ENCODE measurements at regions not wholly inside any gene's neighbourhood (a gene's known extent, or its start where the extent isn't known, plus 50 kb on each side); places are given as distances from the start of the nearest gene placed in this dataset.

DNA sequence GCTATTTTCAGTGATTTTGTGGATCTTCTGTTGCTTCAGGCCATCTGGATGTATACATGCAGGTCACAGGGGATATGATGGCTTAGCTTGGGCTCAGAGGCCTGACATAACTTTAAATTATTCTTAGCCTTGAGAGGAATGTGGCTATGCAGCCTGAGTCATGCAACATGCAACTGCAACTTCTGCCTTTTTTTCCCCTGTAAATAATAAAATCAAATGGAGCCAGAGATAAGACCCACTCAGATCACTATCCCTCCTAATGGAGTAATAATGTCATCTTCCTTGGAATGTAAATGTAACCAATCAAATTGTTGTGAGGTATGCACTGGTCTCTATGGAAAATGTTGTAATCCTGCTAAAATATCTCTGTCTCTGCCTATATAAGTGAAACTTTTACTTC lies 54.9 kb downstream of the MAGEB17 start:
- no peak for DNase-seq

DNA sequence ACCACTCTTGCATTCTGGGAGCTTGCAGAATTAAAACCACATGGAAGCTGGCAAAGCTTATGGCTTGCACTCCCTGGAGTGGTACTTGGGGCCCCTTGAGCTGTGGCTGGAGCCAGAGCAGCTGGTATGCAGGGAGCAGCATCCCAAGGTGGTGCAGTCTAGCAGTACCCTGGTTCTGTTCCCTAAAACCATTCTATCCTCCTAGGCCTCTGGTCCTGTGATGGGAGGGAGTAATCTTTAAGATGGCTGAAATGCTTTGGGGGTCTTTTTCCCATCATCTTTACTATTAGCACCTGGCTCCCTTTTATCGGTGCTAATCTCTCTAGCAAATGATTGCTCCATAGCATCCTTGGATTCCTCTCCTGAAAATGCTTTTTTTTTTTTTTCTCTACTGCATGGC lies 56.1 kb downstream of the MAGEB17 start:
- no peak for DNase-seq

DNA sequence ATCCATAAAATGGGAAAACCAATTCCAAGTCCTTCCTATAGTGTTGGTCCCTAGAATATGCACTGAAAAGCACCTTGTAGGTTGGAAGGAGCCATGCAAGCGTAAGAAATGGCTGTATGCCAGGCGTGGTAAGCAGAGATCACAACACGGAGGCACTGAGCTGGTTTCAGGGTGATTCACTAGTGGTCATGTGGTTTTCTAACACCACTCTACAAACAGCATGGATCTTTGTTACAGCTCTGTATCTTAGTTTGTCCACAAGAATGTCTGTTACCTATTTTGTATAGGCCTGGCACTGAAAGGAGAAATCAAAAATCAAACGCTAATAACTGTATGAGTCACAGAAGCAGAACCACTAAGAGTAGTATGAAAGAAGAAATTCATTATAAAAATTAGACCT lies 71.9 kb downstream of the MAGEB17 start:
- DNase-seq: no peak

DNA sequence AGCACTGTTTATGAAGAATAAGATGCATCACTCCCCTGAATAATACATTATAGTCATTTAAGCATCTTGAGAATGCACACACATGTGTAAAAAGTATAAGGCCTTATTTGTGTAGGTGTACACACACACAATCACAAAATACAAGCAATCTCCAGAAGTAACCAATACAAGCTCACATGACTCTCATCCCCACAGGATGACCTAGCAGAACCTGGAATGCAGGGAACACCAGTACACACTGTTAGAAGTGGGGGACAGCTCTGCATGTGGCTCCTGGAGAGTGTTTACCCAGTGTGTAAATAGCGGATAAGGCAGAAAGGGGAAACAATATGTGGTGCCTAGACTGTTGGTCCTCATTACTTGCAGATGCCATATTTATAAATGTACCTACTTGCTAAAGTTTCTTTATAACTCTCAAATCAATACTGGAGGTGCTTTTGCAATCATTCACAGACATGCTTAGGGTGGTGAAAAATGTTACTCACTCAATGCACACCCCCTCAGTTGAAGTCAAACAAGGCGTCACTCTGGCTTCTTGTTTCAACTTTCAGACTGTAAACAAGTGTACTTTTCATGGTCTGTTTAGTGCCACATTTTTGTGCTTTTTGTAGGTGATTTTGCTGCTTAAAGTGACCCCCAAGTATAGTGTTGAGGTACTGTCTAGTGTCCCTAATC lies 73.1 kb downstream of the MAGEB17 start:
- DNase-seq: no peak

DNA sequence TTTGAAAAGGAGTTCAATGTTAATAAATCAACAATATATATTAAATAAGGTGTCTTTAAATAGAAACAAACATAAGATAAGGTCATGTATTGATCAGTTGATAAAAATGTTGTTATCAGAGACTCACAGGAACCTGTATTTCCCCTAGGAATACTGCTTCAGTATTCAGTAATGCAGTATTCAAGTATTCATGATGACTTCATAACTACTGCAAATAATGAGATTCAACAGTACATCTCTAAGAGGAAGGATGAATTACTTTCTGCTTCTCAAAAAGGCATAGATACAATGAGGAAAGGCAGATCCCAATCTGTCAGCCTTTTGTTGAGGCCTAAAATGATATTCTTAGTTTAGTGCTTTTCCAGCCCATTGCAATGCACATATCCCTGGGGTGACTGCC lies 73.7 kb downstream of the MAGEB17 start:
- no peak for DNase-seq

DNA sequence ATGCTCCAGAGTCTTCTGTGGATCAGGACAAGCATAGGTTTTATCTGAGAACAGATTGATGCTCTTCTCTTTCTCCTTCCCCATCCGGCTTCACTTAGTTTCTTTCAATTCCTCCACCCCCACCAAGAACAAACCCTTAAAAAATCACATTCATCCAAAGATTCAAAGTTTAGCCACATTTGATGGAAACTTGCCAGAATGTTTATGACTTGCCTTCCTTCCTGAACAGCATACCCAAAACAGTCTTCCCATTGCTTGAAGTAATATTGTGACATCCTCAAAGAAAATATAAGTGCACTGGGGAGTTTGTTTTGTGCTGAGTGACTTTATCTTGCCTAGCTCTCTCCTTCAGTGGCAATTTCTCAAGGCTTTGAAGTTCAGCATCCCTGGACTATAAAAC lies 83.0 kb downstream of the MAGEB17 start:
- no peak for DNase-seq

DNA sequence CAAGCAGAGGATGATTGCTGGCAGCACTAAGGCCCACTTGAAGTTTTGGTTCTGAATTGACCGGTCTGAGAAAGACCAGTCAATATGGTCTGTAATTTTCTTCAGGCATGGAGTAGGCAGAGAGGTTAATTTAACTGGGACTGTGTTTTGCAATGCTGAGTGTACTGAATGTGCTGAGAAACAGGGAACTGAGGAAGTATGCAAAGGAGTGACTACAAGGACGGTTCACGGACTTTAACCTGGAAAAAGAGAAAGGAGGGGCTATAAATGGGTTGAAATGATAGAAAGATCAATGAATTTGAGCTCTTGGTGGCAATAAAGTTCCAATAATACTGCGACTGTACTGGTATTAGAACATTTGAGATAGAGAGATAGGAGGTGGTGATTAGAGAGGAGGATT lies 84.5 kb downstream of the MAGEB17 start:
- DNase-seq: no peak

DNA sequence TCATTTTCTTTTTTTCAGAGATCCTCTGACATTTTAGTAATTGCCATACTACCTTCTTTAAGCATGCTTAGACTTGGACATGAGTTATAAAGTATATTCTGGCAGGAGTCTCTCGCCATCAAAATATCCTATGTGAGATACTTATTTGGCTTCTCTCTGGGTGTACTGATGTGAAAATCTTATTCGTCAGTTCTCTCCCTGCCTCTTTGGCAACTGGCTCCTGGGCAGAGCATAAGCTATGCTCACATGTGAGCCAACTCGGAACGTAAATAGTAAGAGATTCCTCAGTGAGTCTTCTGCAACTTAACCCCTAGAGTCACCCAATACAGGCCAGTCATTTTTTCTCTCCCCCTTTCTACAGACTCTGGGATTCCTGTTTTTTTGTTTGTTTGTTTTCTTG lies 91.6 kb downstream of the MAGEB17 start:
- DNase-seq: no peak

DNA sequence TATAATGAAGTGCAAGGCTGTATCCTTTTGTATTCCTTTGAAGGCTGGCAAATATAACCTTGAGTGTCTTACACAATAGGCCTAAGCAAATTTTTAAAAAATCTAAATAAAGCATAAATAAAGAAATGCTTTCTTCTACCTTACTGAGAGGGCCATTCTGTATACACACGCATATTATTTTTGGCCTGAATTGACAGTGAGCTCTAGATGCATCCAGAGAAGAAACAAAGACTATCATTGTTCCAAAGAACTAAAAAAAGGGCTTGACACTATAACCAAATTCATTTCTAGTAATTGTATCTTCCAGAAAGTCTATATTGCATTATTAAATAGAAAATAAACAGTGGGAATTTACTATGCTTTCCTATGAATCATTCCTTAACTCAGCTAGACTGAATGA lies 100.2 kb downstream of the MAGEB17 start:
- no peak for DNase-seq

DNA sequence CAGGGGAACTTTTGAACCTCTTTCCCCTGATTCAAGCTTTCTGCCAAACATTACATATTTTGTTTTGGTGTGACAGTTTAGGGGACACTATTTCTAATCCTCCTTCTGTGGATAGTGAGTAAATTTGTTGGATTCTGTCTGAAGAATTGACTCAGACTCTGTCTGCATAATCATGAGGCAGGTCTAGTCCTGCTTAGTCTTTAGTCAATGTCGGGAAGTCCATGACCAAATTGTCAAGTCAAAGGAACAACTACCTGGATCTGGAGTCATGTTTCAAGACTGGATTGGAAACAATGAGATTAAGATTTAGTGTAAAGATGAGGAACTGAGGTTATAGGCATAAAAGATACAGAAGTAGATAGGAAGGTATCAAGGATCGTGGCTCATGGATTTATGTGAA lies 100.9 kb downstream of the MAGEB17 start:
- no peak for DNase-seq

DNA sequence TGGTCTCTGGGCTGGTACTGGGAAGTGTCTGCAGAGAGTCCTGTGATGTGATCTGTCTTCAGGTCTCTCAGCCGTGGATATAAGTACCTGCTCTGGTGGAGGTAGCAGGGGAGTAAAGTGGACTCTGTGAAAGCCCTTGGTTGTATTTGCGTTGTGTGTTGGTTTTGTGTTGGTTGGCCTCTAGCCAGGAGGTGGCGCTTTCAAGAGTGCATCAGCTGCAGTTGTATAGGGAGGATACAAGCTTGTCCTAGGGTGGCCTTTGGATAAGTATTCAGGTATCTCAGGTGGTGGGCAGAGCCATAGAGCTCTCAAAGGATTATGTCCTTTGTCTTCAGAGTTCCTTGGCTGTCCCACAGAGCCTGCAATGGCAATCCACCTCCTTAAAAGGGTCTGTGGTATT lies 111.6 kb downstream of the MAGEB17 start:
- DNase-seq: peak; percentile 34

DNA sequence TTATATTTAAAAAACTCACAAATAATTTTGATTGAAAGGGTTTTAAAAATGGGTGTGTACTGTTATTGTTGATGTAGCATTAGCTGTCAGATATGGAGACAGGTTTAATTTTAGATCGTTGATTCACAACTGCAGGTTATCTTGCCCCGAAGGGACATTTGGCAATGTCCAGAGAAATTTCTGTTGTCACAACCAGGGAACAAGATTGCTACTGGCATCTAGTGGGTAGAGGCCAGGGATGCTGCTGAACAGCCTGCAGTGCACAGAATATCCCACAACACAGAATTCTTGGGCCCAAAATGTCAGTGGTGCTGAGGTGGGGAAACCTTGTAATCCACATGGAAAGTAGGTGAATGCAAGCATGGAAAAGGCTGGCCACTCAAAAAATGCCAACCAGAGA lies 114.9 kb downstream of the MAGEB17 start:
- DNase-seq: no peak

DNA sequence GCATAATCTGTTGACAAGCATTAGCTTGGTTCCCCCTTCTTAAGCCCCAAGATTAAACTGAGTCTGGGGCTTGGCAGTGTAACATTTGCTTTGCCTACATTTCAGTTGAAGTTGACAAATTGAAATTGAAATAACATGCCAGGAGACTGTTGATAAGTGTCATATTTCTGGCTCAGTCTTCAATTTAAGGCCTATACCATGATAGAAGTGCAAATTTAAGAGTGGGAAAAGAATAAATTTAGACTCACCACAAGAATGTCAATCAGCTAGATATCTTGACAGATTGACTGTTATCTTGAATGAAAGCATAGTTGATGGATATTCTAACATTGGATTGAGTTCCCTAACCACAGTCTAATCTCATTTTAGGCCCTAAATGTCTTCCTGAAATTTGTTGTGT lies 117.6 kb downstream of the MAGEB17 start:
- DNase-seq: no peak

DNA sequence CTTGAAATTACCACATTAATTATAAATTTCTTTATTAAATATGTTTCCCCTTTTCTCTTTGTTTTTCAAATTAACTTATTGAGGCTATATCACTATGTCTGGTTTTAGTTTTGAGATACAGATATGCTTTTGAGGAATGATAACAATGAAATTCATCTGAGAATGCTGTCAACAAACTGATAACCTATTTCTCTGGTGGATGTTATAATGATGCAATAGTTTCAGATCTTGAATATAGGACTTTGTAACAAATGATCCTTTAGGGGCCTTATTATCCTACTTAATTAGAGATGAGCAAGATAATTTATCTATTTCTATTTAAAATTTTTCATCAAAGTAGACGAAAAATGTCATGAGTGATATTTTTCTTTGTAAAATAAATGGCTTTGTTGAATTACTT lies 123.7 kb downstream of the MAGEB17 start:
- no peak for DNase-seq

DNA sequence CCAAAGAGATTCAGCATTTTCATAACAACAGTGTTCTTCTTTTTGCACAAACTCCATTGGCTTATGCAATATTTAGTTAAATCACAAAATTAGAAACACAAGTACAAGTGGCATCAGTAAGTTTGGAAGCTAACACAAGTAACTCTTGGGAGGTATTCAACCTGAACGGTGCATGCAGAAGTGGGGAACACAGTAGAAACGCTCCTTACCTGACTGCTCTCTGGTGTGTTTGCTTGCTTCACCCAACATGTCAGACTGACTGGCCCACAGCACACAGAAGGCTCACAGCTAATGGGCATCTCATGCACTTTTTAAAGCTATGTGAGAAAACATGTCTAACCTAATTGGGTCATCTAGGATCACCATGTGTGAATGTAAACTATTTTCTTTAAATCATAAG lies 133.6 kb downstream of the MAGEB17 start:
- DNase-seq: no peak

DNA sequence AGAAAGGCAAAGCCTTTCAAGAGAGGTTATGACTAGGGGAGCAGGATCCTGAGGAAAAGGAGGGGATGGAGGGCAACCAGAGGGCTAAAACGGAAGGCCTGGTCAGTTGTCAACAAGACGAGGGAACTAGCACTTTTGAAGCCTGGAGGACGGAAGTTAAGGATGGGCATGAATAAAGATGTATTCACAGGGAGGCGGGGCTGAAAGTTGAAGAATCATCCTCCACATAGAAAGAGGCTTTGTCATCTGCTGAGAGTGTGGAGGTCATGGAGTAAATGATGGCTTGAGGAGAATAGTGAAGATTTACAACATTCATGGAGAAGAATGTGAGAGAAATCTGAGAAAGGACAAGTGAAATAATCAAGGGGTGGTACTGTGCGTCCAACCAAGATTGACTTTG lies 137.5 kb downstream of the MAGEB17 start:
- no peak for DNase-seq

DNA sequence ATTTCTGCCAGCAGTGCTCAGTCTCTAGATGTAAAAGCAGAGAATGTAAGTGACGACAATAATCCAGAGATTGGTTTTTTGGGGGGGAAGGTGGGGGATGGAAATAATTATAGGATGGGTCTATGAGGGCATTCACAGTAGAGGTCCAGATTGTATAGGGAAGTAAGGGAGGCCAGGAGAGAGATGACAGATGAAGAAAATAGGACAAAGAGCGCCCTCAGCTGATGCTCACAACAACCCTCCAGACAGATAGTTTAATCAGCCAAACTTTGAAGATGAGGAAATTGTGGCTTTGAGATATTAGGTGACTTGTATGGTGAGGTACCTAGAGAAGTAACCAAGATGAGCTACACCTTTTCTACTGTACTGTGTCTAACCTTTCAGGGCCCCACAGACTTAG lies 137.9 kb downstream of the MAGEB17 start:
- no peak for DNase-seq

DNA sequence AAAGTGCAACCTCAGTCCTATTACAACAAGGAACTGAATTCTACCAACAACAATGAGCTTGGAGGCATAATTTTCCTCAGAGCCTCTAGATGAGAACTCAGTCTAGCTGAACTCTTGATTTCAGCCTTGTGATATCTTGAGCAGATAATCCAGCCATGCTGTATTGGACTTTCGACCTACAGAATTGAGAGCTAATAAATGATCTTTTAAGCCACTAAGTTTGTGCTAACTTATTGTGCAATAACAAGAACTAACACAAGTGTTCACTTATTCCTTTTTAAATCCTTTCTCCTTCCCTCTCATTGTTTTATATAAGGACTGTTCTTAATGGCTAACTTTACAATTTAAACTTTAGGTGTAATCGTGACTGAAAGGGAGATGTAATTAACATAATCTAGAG lies 140.7 kb downstream of the MAGEB17 start:
- DNase-seq: no peak

DNA sequence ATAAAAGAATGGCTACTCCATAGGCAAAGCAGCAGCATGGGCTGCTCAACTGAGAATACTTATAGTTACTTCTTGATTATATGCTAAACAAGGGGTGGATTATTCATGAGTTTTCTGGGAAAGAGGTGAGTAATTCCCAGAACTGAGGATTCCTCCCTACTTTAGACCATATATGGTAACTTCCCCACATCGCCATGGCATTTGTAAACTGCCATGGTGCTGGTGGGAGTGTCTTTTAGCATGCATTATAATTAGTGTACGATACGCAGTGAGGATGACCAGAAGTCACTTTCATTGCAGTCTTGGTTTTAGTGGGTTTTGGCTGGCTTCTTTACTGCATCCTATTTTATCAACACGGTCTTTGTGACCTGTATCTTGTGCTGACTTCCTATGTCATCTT lies 141.5 kb downstream of the MAGEB17 start:
- DNase-seq: no peak

DNA sequence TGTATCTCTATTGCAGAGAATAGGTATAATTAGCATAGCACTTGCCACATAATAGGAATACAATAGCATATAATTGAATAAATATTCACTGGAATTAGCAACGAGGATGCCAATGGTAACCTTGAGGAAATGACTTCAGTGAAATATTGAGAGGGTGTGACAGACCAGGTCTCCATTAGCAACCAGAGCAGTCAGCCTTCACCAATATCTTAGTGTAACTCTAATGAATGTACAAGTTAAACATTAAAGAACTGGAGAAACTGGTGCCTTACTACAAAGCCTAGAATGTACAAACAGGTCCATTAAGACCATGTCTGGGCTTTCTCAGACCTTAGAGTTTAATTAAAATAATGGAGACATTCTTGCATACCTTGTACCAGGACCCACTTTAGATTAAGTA lies 143.0 kb downstream of the MAGEB17 start:
- DNase-seq: no peak

DNA sequence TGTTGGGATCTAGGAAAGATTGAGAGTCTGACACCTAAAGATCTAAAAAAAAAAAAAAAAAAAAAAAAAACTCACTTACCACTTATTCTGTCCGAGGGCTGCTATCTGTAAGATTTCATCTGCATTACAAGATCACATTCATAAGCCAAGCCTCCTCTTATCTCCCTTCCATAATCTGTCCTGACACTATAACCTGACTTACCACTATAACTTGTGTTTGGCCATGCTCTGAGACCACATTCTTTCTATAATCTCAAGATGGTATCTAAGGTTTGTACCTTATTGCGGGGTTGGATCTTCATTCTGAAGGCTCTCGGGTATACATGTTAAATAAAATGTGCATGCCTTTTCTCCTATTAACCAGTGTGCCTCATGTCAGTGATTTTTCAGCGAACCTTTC lies 144.4 kb downstream of the MAGEB17 start:
- no peak for DNase-seq

DNA sequence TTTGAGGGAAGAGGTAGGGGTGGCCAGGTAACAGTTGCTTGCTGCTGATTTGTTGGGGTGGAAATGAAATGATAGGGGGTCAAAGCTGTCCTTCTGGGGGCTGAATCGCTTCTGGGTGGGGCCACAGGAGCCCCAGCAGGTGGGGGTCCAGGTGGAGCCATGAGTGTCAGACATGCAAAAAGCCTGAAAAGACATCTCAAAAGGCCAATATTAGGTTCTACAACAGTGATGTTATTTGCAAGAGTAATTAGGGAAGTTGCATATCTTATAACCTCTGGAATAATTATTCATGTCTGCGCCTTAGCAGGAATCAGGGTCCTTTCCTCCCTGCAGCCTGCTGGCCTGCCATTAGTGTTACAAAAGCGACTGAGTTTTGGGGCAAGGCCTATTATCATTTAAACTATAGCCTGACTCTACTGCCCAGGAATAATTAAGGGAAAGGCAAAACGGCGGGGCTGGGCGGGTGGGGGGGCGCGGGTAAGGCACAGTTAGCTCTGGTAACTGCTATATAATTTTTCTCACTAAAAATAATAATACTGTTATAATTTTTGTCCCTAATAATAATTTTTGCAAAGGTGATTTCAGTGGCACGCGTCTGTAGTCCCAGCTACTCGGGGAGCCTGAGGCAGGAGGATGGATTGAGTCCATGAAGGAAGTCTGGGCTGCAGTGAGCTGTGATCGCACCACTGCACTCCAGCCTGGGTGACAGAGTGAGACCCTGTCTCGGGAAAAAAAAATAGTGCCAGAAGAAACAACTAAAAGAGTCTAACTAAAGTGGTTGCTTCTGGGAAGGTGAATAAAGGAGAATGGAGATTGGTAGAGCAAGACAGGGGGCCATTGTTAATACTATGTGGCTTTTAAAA lies 145.7 kb downstream of the MAGEB17 start:
- DNase-seq: no peak

DNA sequence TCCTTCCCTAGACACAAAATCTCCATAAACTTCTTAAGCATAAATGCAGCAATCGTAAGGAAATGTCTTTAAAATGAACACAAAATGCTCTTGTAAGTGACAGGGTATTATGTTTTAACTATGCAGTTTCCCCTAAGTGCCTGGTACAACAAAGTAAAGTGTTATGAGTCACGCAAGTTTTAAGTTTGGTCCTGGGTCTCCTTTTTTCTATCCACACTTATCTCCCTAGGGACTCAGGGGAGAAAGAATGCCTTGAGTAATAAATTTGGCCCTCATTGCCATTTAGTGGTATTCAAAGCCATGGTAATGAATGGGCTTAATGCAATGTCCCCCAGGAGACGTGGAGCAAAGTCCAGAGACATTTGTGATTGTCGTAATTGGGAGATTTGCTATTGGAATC lies 149.1 kb downstream of the MAGEB17 start:
- DNase-seq: no peak

DNA sequence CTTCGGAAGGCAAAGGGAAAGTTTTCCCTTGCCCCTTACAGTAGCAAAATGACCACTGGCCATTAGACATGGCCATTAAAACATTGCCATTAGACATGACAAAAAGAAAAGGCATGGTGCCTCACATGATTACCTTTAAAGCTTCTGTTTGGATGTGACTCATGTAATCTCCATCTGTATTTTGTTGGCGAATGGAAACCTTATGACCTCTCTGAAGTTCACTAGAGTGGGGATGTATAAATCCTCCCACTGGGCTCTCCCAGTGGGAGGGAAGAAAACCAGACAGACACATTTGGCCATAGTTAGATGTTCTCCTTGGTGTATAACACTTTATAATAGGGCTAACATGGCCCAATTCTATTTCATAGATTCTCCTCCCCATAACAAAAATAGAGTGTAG lies 152.6 kb downstream of the MAGEB17 start:
- DNase-seq: no peak
